DOHH2 (cell line): ENCODE measurements at regions not wholly inside any gene's neighbourhood (a gene's known extent, or its start where the extent isn't known, plus 50 kb on each side); places are given as distances from the start of the nearest gene placed in this dataset.
"Not testable (repeated sequence)": the region's sequence is repeated elsewhere in the genome, so short reads cannot be mapped to it uniquely, and the experiment has no call there.

Source experiments
- CTCF ChIP-seq: fragments of 200-600 bp; sonication (generic); IDR thresholded peaks from one replicate; pipeline ENCODE4 v1.5.1; 2014; ENCODE audit warnings: antibody characterized with exemption, mild to moderate bottlenecking, low read depth, low read length; ENCODE audit not compliant: poor library complexity, severe bottlenecking
- EZH2phosphoT487 ChIP-seq: fragments of 200-600 bp; sonication (generic); IDR thresholded peaks from 2 replicates; pipeline ENCODE4 v1.6.1; 2017; ENCODE audit warnings: borderline replicate concordance, mild to moderate bottlenecking, antibody characterized with exemption, low read length, moderate library complexity, mixed read lengths

- not testable (repeated sequence) for TF ChIP-seq CTCF, EZH2phosphoT487
Measured at GRCh38 chr1:121087221-121087620, 96.9 kb downstream of the FAM72B start.
